GM12878 (cell line): ENCODE measurements at regions not wholly inside any gene's neighbourhood (a gene's known extent, or its start where the extent isn't known, plus 50 kb on each side); places are given as distances from the start of the nearest gene placed in this dataset.

Experiments used
- ATAC-seq: fragments of 200-7000 bp; cut with Tn5 transposase; 3 replicates; pipeline ENCODE4 v1.9.1; 2020; ENCODE audit warnings: mild to moderate bottlenecking, moderate library complexity
- BruUV-seq: library from RNA; stranded (reverse); fragments of 400-500 nt; replicated peaks from 2 replicates; lab custom pipeline; 2021; lab: Mats Ljungman, UMichigan
- CTCF ChIA-PET: fragments of 300-600 bp; sonication (Branson Sonifier 250); formaldehyde crosslinking; extraction: SDS; loops from one replicate; lab custom pipeline; 2021; ENCODE audit warnings: inconsistent platforms; lab: Yijun Ruan, JAX
- POLR2A ChIA-PET: fragments of 350-600 bp; formaldehyde crosslinking; extraction: SDS; loops from one replicate; lab custom pipeline; 2021; ENCODE audit warnings: inconsistent platforms; lab: Charles Lee
- RAD21 ChIA-PET: fragments of 300-600 bp; sonication (Branson Sonifier 250); formaldehyde crosslinking; loops from one replicate; lab custom pipeline; 2023; ENCODE audit warnings: antibody characterized with exemption; ENCODE audit not compliant: unreplicated experiment; lab: Charles Lee
- SMC1A ChIA-PET: fragments of 300-600 bp; sonication (Branson Sonifier 250); formaldehyde crosslinking; loops from one replicate; lab custom pipeline; 2023; ENCODE audit not compliant: unreplicated experiment, uncharacterized antibody; lab: Charles Lee
- DNase-seq: peaks from one replicate; pipeline ENCODE4 v3.0.0-alpha.2; 2011; ENCODE audit warnings: low read depth, low spot score
- FAIRE-seq: peaks from 3 replicates; lab custom pipeline; 2011; peaks lifted over from hg19 to GRCh38; lab: Jason Lieb, UNC
- H2AFZ ChIP-seq: 2 replicates; pipeline ENCODE4 v1.6.0; 2011; ENCODE audit warnings: low read depth, low read length, control low read depth; ENCODE audit not compliant: control insufficient read depth
- H3K27ac ChIP-seq: 2 replicates; pipeline ENCODE4 v1.5.1; 2011; ENCODE audit warnings: control low read depth; ENCODE audit not compliant: control insufficient read depth, insufficient read depth
- H3K27me3 ChIP-seq, 2 experiments: replicated peaks in 1 of 2; 2 replicates each; pipeline versions ENCODE4 v1.6.0 to v1.6.1; 2011; ENCODE audit warnings: low read length in 1 of 2; ENCODE audit not compliant: control insufficient read depth in 2 of 2, insufficient read depth in 2 of 2
- H3K36me3 ChIP-seq, 2 experiments: 2 replicates each; pipeline ENCODE4 v1.5.1; 2011; ENCODE audit warnings: low read length in 1 of 2; ENCODE audit not compliant: control insufficient read depth in 2 of 2, insufficient read depth in 2 of 2
- H3K4me1 ChIP-seq: 2 replicates; pipeline ENCODE4 v1.6.1; 2011; ENCODE audit warnings: mild to moderate bottlenecking, low read length, moderate library complexity, mixed read lengths; ENCODE audit not compliant: control insufficient read depth, insufficient read depth
- H3K4me2 ChIP-seq: 2 replicates; pipeline ENCODE4 v1.6.0; 2011; ENCODE audit warnings: control low read depth; ENCODE audit not compliant: control insufficient read depth, insufficient read depth
- H3K4me3 ChIP-seq: fragments of 200-600 bp; sonication (generic); 2 replicates; pipeline ENCODE4 v1.5.1; 2016
- H3K79me2 ChIP-seq: 2 replicates; pipeline ENCODE4 v1.6.0; 2011; ENCODE audit warnings: low read length; ENCODE audit not compliant: control insufficient read depth, insufficient read depth
- H3K9ac ChIP-seq: 2 replicates; pipeline ENCODE4 v1.8.0; 2011; ENCODE audit warnings: low read length, control low read depth, mixed read lengths; ENCODE audit not compliant: control insufficient read depth, insufficient read depth
- H3K9me3 ChIP-seq: replicated peaks from 3 replicates; pipeline ENCODE4 v1.5.1; 2011; ENCODE audit warnings: mild to moderate bottlenecking, low read length; ENCODE audit not compliant: control insufficient read depth, insufficient read depth
- H4K20me1 ChIP-seq: 2 replicates; pipeline ENCODE4 v1.6.0; 2011; ENCODE audit not compliant: control insufficient read depth, insufficient read depth
- BCLAF1 ChIP-seq: fragments of 450-650 bp; IDR thresholded peaks from 2 replicates; pipeline ENCODE4 v1.6.1; 2017; ENCODE audit warnings: antibody characterized with exemption, mild to moderate bottlenecking, moderate library complexity
- CBX3 ChIP-seq: fragments of 200-600 bp; sonication (generic); IDR thresholded peaks from 2 replicates; pipeline ENCODE4 v1.6.1; 2016; ENCODE audit warnings: low read depth, borderline replicate concordance
- CREB1 ChIP-seq: IDR thresholded peaks from 2 replicates; pipeline ENCODE4 v1.6.1; 2012; ENCODE audit warnings: low read depth, mild to moderate bottlenecking, inconsistent platforms
- CREM ChIP-seq: IDR thresholded peaks from 2 replicates; pipeline ENCODE4 v1.6.1; 2014; ENCODE audit warnings: antibody characterized with exemption, low read depth
- DPF2 ChIP-seq: fragments of 450-650 bp; IDR thresholded peaks from 2 replicates; pipeline ENCODE4 v1.6.1; 2017; ENCODE audit warnings: mild to moderate bottlenecking
- ESRRA ChIP-seq: IDR thresholded peaks from 2 replicates; pipeline ENCODE4 v1.6.1; 2012; ENCODE audit warnings: mild to moderate bottlenecking, low read length, improper control_type of control experiment
- EZH2 ChIP-seq: IDR thresholded peaks from 2 replicates; pipeline ENCODE4 v1.6.1; 2012; ENCODE audit warnings: low read depth, mild to moderate bottlenecking, control low read depth, inconsistent platforms, low read length, borderline replicate concordance; ENCODE audit not compliant: control insufficient read depth
- IRF3 ChIP-seq: fragments of 450-650 bp; IDR thresholded peaks from 2 replicates; pipeline ENCODE4 v1.6.1; 2014; ENCODE audit warnings: mild to moderate bottlenecking
- MXI1 ChIP-seq: fragments of 150-350 bp; IDR thresholded peaks from 2 replicates; pipeline ENCODE4 v1.6.1; 2011; ENCODE audit warnings: low read depth, mild to moderate bottlenecking, inconsistent platforms, low read length, improper control_type of control experiment
- MYC ChIP-seq: IDR thresholded peaks from 2 replicates; pipeline ENCODE4 v1.6.1; 2011; ENCODE audit warnings: mild to moderate bottlenecking, low read length, moderate library complexity, inconsistent platforms; ENCODE audit not compliant: insufficient read depth, insufficient replicate concordance, insufficient read length, severe bottlenecking
- NR2C1 ChIP-seq: fragments of 450-650 bp; IDR thresholded peaks from 2 replicates; pipeline ENCODE4 v1.6.1; 2017; ENCODE audit warnings: antibody characterized with exemption, mild to moderate bottlenecking, moderate library complexity
- RAD51 ChIP-seq: fragments of 450-650 bp; IDR thresholded peaks from 2 replicates; pipeline ENCODE4 v1.6.1; 2016; ENCODE audit warnings: moderate library complexity, mild to moderate bottlenecking, inconsistent platforms
- SIN3A ChIP-seq: IDR thresholded peaks from 2 replicates; pipeline ENCODE4 v1.6.1; 2012; ENCODE audit warnings: low read depth, low read length, improper control_type of control experiment
- SIX5 ChIP-seq: IDR thresholded peaks from 2 replicates; pipeline ENCODE4 v1.6.1; 2011; ENCODE audit warnings: mild to moderate bottlenecking, low read depth, low read length, moderate library complexity; ENCODE audit not compliant: severe bottlenecking
- SMARCA5 ChIP-seq: fragments of 450-650 bp; IDR thresholded peaks from 2 replicates; pipeline ENCODE4 v1.6.1; 2017; ENCODE audit warnings: mild to moderate bottlenecking
- SMC3 ChIP-seq: IDR thresholded peaks from 2 replicates; pipeline ENCODE4 v1.6.1; 2011; ENCODE audit warnings: low read length, improper control_type of control experiment, borderline replicate concordance
- SPI1 ChIP-seq: IDR thresholded peaks from 2 replicates; pipeline ENCODE4 v1.6.1; 2011; ENCODE audit warnings: low read depth, mild to moderate bottlenecking, low read length, moderate library complexity, borderline replicate concordance; ENCODE audit not compliant: insufficient read depth
- TBL1XR1 ChIP-seq: IDR thresholded peaks from 2 replicates; pipeline ENCODE4 v1.6.1; 2012; ENCODE audit warnings: low read depth, low read length, improper control_type of control experiment
- whole genome bisulfite sequencing: methylation state at CpG from one replicate; pipeline ENCODE4 v1.1.6; 2016; ENCODE audit warnings: low lambda C conversion rate; ENCODE audit not compliant: insufficient replicate concordance, insufficient coverage; ENCODE audit errors: missing lambda C conversion rate; 5-methylcytosine and 5-hydroxymethylcytosine counted together
- in situ Hi-C: fragments of 300-500 bp; cut with MboI; formaldehyde crosslinking; loops from 9 replicates; pipeline ENCODE4 v1.14.3; 2018; ENCODE audit warnings: mixed read lengths
- intact Hi-C: fragments of 100-400 bp; cut with micrococcal nuclease; formaldehyde crosslinking; loops from one replicate; pipeline ENCODE4 v1.14.2; 2022; ENCODE audit not compliant: unreplicated experiment

- SMC1A ChIA-PET = no interaction called here
- H3K9me3 ChIP-seq = no peaks in the 10 kb centered on the region
- H3K4me3 ChIP-seq = no peak overlapping the region
- no TSS peak for BruUV-seq
- DNase-seq (no peak), ATAC-seq (no peak), FAIRE-seq (no peak)
- no peak overlapping the region for H3K9ac ChIP-seq
- no peaks in the 10 kb centered on the region for H3K4me1 ChIP-seq
- POLR2A ChIA-PET = no interaction called here
- no peaks in the 10 kb centered on the region for H4K20me1 ChIP-seq
- no peak overlapping the region for H2AFZ ChIP-seq
- no peaks in the 10 kb centered on the region for H3K79me2 ChIP-seq
- 39% methylated on average over 7 of the region's 7 CpGs for WGBS
- H3K4me2 ChIP-seq = no peak overlapping the region
- H3K27me3 ChIP-seq = no peaks in the 10 kb centered on the region
- H3K36me3 ChIP-seq = no peaks in the 10 kb centered on the region
- RAD21 ChIA-PET = no interaction called here
- CTCF ChIA-PET = no interaction called here
- intact Hi-C loops = loop anchor here (10.0 kb wide), 2 partner anchors 383 to 603 kb away; no protein-coding TSS in a partner anchor
- no peak overlapping the region for H3K27ac ChIP-seq
- TF ChIP-seq DPF2 (no peak), MXI1 (no peak), SIX5 (no peak), ESRRA (no peak), MYC (no peak), SIN3A (no peak), SMC3 (no peak), CREM (no peak), EZH2 (no peak), BCLAF1 (no peak), IRF3 (no peak), CBX3 (no peak), RAD51 (no peak), SMARCA5 (no peak), CREB1 (no peak), NR2C1 (no peak), SPI1 (no peak), TBL1XR1 (no peak)
- in situ Hi-C loops = no loop called here
These were observed 491.6 kb upstream of the AADAT start for GRCh38 chr4:170581322-170581721.
